ENCODE measurements at regions not wholly inside any gene's neighbourhood (a gene's known extent, or its start where the extent isn't known, plus 50 kb on each side); places are given as distances from the start of the nearest gene placed in this dataset.

DNA sequence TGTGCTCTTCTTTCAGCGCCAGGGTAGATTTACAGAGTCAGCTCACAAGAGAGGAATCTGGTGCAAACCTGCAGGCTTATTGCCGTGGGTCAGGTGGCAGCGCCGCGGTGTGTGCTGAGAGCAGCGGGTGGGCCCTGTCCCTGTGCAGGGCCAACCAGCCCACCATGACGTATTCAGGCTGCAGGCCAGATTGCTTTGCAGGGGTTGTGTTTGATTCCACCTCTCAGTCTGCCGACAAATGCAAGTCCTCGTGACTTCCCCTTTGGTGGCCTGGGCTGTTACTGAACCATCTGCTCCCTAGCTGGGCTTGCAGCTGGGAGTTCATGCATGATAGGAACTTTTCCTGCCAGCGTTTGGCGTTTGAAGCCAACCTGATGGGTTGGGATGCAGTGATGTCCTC is 66.7 kb upstream of the LEP start:
- TF ChIP-seq, protein P1, sequence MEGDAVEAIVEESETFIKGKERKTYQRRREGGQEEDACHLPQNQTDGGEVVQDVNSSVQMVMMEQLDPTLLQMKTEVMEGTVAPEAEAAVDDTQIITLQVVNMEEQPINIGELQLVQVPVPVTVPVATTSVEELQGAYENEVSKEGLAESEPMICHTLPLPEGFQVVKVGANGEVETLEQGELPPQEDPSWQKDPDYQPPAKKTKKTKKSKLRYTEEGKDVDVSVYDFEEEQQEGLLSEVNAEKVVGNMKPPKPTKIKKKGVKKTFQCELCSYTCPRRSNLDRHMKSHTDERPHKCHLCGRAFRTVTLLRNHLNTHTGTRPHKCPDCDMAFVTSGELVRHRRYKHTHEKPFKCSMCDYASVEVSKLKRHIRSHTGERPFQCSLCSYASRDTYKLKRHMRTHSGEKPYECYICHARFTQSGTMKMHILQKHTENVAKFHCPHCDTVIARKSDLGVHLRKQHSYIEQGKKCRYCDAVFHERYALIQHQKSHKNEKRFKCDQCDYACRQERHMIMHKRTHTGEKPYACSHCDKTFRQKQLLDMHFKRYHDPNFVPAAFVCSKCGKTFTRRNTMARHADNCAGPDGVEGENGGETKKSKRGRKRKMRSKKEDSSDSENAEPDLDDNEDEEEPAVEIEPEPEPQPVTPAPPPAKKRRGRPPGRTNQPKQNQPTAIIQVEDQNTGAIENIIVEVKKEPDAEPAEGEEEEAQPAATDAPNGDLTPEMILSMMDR (IDR thresholded peaks at IDR 0.05; ENCODE audit: control insufficient read depth, extremely low read depth, insufficient read depth) = no peak
- no peak overlapping the region for H3K4me3 ChIP-seq (ENCODE audit: low read depth, low read length)
- DNase-seq (ENCODE audit: low read depth) = no peak

DNA sequence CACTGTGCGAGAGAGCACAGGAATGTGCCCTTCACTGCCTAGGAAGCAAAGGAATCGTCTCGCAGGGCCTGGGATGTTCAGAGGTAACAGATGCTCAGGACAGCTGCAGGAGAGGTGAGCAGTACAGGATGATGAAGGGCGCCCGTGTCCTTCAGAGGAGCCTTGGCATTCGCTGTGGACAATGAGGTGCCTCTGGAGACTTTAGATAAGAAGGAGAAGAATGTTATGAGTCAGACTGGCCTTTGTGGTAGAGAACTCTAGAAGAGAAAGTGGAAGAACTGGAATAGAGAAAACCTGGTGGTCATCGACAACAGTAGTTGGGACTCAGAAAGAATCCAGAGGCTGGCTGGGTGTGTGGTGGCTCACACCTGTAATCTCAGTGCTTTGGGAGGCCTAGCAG is 64.4 kb upstream of the LEP start:
- TF ChIP-seq, protein P1 (IDR thresholded peaks at IDR 0.05; ENCODE audit: control insufficient read depth, extremely low read depth, insufficient read depth) = no peak
- H3K4me3 ChIP-seq (ENCODE audit: low read depth, low read length) = no peak overlapping the region
- no peak for DNase-seq (ENCODE audit: low read depth)

DNA sequence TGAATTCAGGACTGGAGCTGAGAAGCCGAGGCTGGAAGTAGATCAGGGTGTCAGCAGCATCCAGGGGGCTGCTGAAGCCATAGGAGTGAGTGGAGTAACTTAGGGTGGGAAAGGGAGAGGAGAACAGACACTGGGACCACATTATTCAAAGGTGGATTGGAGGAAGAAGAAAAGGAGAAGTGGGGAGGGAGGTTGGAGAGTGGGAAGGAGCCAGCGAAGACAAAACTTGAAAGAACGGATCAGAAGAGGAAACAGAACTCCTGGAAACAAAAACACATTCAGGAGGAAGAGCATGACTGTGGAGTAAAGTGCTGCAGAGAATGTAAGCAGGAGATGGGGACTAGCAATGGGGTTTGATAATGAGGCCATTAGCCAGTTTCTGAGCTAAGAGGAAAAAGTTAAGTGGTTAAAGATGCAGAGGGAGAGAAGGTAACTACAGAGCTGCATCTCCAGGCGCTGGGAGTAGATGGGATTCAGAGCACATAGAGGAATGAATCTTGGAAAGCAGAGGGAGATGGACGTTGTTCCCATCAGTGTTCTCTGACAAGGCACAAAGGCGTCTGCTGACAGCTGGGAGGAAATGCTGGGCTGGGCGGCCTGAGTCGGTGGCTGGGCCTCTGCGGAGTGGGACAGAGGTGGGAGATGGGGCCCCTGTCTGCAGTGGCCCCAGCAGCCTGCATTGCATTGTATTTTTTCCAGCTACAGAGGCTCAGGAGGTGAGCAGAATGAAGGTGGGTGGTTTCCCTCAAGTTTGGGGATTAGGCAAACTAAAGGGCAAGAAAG is 63.1 kb upstream of the LEP start:
- no peak overlapping the region for H3K4me3 ChIP-seq (ENCODE audit: low read depth, low read length)
- no peak for DNase-seq (ENCODE audit: low read depth)
- TF ChIP-seq, protein P1 (IDR thresholded peaks at IDR 0.05; ENCODE audit: control insufficient read depth, extremely low read depth, insufficient read depth) = no peak

DNA sequence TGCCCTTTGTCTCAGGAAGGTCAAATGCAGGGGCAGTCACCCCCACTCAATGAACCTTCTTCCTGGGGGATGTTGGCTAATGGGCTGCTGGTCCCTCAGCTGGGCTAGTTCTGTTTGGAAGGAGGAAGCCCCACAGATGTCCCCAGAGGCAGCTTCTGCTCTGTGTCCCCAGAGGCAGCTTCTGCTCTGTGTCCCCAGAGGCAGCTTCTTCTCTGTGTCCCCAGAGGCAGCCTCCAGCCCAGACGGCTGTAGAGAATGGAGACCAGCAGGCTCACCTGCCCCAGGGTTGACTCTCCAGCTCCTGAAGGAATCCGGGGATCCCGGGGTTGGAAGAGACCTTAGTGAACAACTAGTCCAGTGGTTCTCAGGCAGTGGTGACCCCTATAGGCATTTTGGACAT is 62.5 kb upstream of the LEP start:
- no peak for DNase-seq (ENCODE audit: low read depth)
- TF ChIP-seq, protein P1 (IDR thresholded peaks at IDR 0.05; ENCODE audit: control insufficient read depth, extremely low read depth, insufficient read depth) = no peak
- H3K4me3 ChIP-seq (ENCODE audit: low read depth, low read length) = no peak overlapping the region

DNA sequence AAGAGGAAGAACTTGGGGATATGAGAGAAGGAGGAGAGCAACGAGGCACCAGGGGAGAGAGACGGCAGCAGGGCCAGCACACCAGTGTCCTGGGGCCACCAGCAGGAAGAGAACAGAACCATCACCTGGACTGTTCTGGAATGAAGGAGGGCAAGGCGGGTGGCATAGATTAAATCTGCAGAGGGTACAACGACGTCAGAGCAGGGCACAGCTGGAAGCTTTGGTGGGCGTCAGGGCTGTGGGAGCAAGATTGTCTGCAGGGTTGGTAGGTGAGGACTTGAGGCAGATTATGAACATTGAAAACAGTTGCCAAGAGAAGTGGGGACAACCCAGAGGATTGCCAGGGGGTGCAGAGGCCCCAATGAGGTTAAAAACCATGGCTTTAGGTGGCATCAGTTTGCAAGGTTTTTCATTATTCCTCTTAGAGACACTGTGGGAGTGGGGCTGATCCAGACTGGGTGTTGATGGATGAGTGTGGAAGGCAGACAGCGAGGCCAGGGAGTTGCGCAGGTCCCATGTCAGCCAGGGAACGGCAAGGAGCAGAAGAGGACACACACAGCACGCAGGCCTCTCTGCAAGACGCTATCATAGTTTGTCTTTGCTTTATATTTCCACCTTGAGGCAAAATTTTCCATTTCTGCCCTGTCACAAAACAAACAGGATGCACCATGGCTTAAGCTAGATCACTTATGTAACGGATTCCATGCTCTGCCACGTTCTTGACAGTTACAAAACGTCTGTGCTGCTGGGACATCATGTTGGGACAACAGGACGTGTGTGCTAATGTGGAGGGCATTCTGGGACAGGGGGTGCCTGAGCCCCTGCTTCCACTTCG is 52.5 kb upstream of the LEP start:
- DNase-seq (ENCODE audit: low read depth) = no peak
- TF ChIP-seq, protein P1 (IDR thresholded peaks at IDR 0.05; ENCODE audit: control insufficient read depth, extremely low read depth, insufficient read depth) = no peak
- H3K4me3 ChIP-seq (ENCODE audit: low read depth, low read length) = no peak overlapping the region

DNA sequence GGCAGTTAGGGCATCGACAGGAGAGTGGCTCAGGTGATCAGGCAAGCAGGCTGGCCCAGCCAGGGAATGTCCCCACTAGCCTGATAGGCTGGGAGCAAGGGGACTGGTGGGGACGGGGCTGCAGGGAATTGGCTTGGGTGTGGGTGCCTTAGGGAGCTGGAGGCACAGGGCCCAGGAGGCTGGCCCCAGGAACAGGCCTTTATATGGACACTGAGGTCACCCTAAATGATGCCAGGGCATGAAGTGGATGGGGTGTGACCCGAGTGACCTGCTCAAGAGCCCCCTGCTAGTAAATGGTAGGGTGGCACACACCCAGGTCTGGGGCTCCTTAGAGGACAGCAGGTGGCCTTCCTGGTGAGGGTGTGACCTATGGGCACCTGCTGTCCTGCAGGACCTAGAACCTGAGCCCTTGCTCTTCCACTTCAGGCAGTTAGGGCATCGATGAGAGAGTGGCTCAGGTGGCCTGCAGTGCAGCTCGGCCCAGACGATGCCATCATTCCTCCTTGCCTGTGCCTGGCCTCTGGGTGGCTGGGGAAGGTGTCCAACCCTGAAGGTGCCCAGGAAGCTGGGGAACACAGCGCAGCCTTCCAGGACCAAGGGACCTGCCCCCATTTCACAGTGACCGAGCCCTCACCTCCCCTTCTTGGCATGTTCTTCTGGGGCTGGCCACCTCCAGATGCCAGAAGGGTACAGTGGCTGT is 51.7 kb upstream of the LEP start:
- no peak overlapping the region for H3K4me3 ChIP-seq (ENCODE audit: low read depth, low read length)
- no peak for DNase-seq (ENCODE audit: low read depth)
- TF ChIP-seq, protein P1 (IDR thresholded peaks at IDR 0.05; ENCODE audit: control insufficient read depth, extremely low read depth, insufficient read depth) = no peak
